ENCODE measurements at regions not wholly inside any gene's neighbourhood (a gene's known extent, or its start where the extent isn't known, plus 50 kb on each side); places are given as distances from the start of the nearest gene placed in this dataset.
"Not testable (repeated sequence)": the region's sequence is repeated elsewhere in the genome, so short reads cannot be mapped to it uniquely, and the experiment has no call there.

GRCh38 chr6:20008131-20008530 is 171.0 kb downstream of the ID4 start:
- Histone ChIP-seq H3K9me3 (no peaks in the 10 kb centered on the region), H3K27ac (no peak overlapping the region), H3K4me3 (no peak overlapping the region), H3K36me3 (no peaks in the 10 kb centered on the region), H3K4me1 (no peaks in the 10 kb centered on the region), H3K27me3 (no peaks in the 10 kb centered on the region)
- TF ChIP-seq POLR2A (IDR thresholded peaks at IDR 0.05) (no peak), EP300 (IDR thresholded peaks at IDR 0.05) (no peak), CTCF (IDR thresholded peaks at IDR 0.05) (no peak)
- WGBS, 2 donors: 23 to 32% methylated on average over 1 of the region's 1 CpG
- no peak for DNase-seq (ENCODE audit: low spot score in 2 of 2)

GRCh38 chr6:20013066-20013861 is 176.1 kb downstream of the ID4 start:
- no peak for TF ChIP-seq EP300 (IDR thresholded peaks at IDR 0.05)
- TF ChIP-seq CTCF (IDR thresholded peaks at IDR 0.05): no peak
- no peak for TF ChIP-seq POLR2A (IDR thresholded peaks at IDR 0.05)
- WGBS, 2 donors: 38 to 61% methylated on average over 13 of the region's 13 CpGs
- H3K27me3 ChIP-seq: no peaks in the 10 kb centered on the region
- H3K4me1 ChIP-seq: no peaks in the 10 kb centered on the region
- H3K36me3 ChIP-seq: no peaks in the 10 kb centered on the region
- DNase-seq (ENCODE audit: low spot score in 2 of 2): no peak
- H3K27ac ChIP-seq: no peak overlapping the region
- H3K4me3 ChIP-seq: no peak overlapping the region
- no peaks in the 10 kb centered on the region for H3K9me3 ChIP-seq

GRCh38 chr6:20014508-20014907 is 177.3 kb downstream of the ID4 start:
- H3K27me3 ChIP-seq: no peaks in the 10 kb centered on the region

GRCh38 chr6:20020526-20020925 is 183.4 kb downstream of the ID4 start:
- Histone ChIP-seq H3K4me3 (no peak overlapping the region), H3K4me1 (no peaks in the 10 kb centered on the region), H3K27me3 (no peaks in the 10 kb centered on the region), H3K9me3 (no peaks in the 10 kb centered on the region), H3K27ac (no peak overlapping the region), H3K36me3 (no peaks in the 10 kb centered on the region)
- 48 to 49% methylated on average over 1 of the region's 1 CpG for WGBS, 2 donors
- TF ChIP-seq CTCF (IDR thresholded peaks at IDR 0.05): no peak
- no peak for TF ChIP-seq EP300 (IDR thresholded peaks at IDR 0.05)
- TF ChIP-seq POLR2A (IDR thresholded peaks at IDR 0.05): no peak
- no peak for DNase-seq (ENCODE audit: low spot score in 2 of 2)

More at GRCh38 chr6:20014508-20014907, 177.3 kb downstream of the ID4 start:
- TF ChIP-seq POLR2A (IDR thresholded peaks at IDR 0.05) (no peak), CTCF (IDR thresholded peaks at IDR 0.05) (no peak), EP300 (IDR thresholded peaks at IDR 0.05) (no peak)
- Histone ChIP-seq H3K4me3 (no peak overlapping the region), H3K9me3 (no peaks in the 10 kb centered on the region), H3K36me3 (no peaks in the 10 kb centered on the region), H3K4me1 (no peaks in the 10 kb centered on the region), H3K27ac (no peak overlapping the region)
- no peak for DNase-seq (ENCODE audit: low spot score in 2 of 2)
- WGBS, 2 donors: 88 to 91% methylated on average over 1 of the region's 1 CpG

- no peak for TF ChIP-seq CTCF (IDR thresholded peaks at IDR 0.05)
- no peak for TF ChIP-seq POLR2A (IDR thresholded peaks at IDR 0.05)
- TF ChIP-seq EP300 (IDR thresholded peaks at IDR 0.05): no peak
- H3K4me1 ChIP-seq: no peaks in the 10 kb centered on the region
Measured at GRCh38 chr6:20021795-20022194, 184.6 kb downstream of the ID4 start.

GRCh38 chr6:20023549-20024315 is 186.6 kb downstream of the ID4 start:
- not testable (repeated sequence) for H3K27me3 ChIP-seq; DNase-seq (ENCODE audit: low spot score in 2 of 2); H3K36me3 ChIP-seq; H3K4me3 ChIP-seq; H3K27ac ChIP-seq; H3K9me3 ChIP-seq; H3K4me1 ChIP-seq
- 83 to 85% methylated on average over 28 of the region's 28 CpGs for WGBS, 2 donors

More at GRCh38 chr6:20021795-20022194, 184.6 kb downstream of the ID4 start:
- Histone ChIP-seq H3K4me3 (no peak overlapping the region), H3K9me3 (no peaks in the 10 kb centered on the region), H3K27me3 (no peaks in the 10 kb centered on the region), H3K36me3 (no peaks in the 10 kb centered on the region), H3K27ac (no peak overlapping the region)
- DNase-seq (ENCODE audit: low spot score in 2 of 2): no peak

All from tibial nerve (tissue), 4 donors.